Left lung (tissue), 4 donors: ENCODE measurements at regions not wholly inside any gene's neighbourhood (a gene's known extent, or its start where the extent isn't known, plus 50 kb on each side); places are given as distances from the start of the nearest gene placed in this dataset.

Experiments used
- ATAC-seq: fragments of 200-7000 bp; cut with Tn5 transposase; one replicate; pipeline ENCODE4 v1.9.1; 2020; ENCODE audit warnings: moderate library complexity
- DNase-seq, 4 donors: peaks; one replicate each; pipeline ENCODE4 v3.0.0-alpha.2; 2013 to 2020
- H3K27ac ChIP-seq, 2 donors: fragments of 200-600 bp; sonication (generic) in 1 of 2; one replicate each; pipeline versions ENCODE4 v1.5.0 to v1.8.0; 2020 to 2021
- H3K27me3 ChIP-seq, 2 donors: fragments of 200-600 bp; sonication (generic) in 1 of 2; one replicate each; pipeline versions ENCODE4 v1.5.0 to v1.8.0; 2020 to 2021
- H3K36me3 ChIP-seq, 2 donors: fragments of 200-600 bp; sonication (generic) in 1 of 2; one replicate each; pipeline versions ENCODE4 v1.5.0 to v1.8.0; 2020 to 2021
- H3K4me1 ChIP-seq, 2 donors: fragments of 200-600 bp; one replicate each; pipeline ENCODE4 v1.8.0; 2021
- H3K4me3 ChIP-seq, 2 donors: fragments of 200-600 bp; sonication (generic) in 1 of 2; one replicate each; pipeline versions ENCODE4 v1.5.0 to v1.8.0; 2020 to 2021; ENCODE audit warnings: mild to moderate bottlenecking in 1 of 2
- H3K9me3 ChIP-seq, 2 donors: fragments of 200-600 bp; sonication (generic) in 1 of 2; one replicate each; pipeline versions ENCODE4 v1.5.0 to v1.8.0; 2020 to 2021
- CTCF ChIP-seq, 2 donors: fragments of 200-600 bp; sonication (generic) in 1 of 2; IDR thresholded peaks; one replicate each; pipeline versions ENCODE4 v1.5.0 to v1.8.0; 2021; ENCODE audit warnings: antibody characterized with exemption in 2 of 2
- intact Hi-C, 2 donors: fragments of 100-400 bp; cut with DNase I; formaldehyde crosslinking; loops; one replicate each; pipeline versions ENCODE4 v1.11.2 to v1.14.2; 2022
- donor health status: DM: no; HTN: yes; CAD: no.
- donor health status: DM: no; HTN: no; CAD: no.

GRCh38 chr2:223107825-223108224 lies 55.8 kb downstream of the KCNE4 start:
- H3K27ac ChIP-seq = no peak overlapping the region
- TF ChIP-seq CTCF (IDR thresholded peaks at IDR 0.05) = no peak
- ATAC-seq = no peak
- intact Hi-C loops = no loop called here
- H3K27me3 ChIP-seq = no peaks in the 10 kb centered on the region
- H3K36me3 ChIP-seq = no peaks in the 10 kb centered on the region
- H3K4me3 ChIP-seq = no peak overlapping the region
- H3K4me1 ChIP-seq = no peaks in the 10 kb centered on the region
- DNase-seq = no peak
- H3K9me3 ChIP-seq = no peaks in the 10 kb centered on the region

GRCh38 chr2:223108351-223109050 lies 56.5 kb downstream of the KCNE4 start:
- intact Hi-C loops = no loop called here

GRCh38 chr2:223109341-223109740 lies 57.4 kb downstream of the KCNE4 start:
- DNase-seq = no peak
- Histone ChIP-seq H3K9me3 (no peaks in the 10 kb centered on the region), H3K4me1 (no peaks in the 10 kb centered on the region), H3K27ac (no peak overlapping the region), H3K27me3 (no peaks in the 10 kb centered on the region), H3K36me3 (no peaks in the 10 kb centered on the region), H3K4me3 (no peak overlapping the region)
- ATAC-seq = no peak
- intact Hi-C loops = no loop called here
- no peak for TF ChIP-seq CTCF (IDR thresholded peaks at IDR 0.05)

More at GRCh38 chr2:223108351-223109050, 56.5 kb downstream of the KCNE4 start:
- Histone ChIP-seq H3K27ac (no peak overlapping the region), H3K36me3 (no peaks in the 10 kb centered on the region), H3K9me3 (no peaks in the 10 kb centered on the region), H3K4me3 (no peak overlapping the region), H3K27me3 (no peaks in the 10 kb centered on the region), H3K4me1 (no peaks in the 10 kb centered on the region)
- ATAC-seq = no peak
- TF ChIP-seq CTCF (IDR thresholded peaks at IDR 0.05) = no peak
- DNase-seq = no peak

GRCh38 chr2:223113161-223113560 lies 61.2 kb downstream of the KCNE4 start:
- no peak overlapping the region for H3K4me3 ChIP-seq
- ATAC-seq = no peak
- H3K36me3 ChIP-seq = no peaks in the 10 kb centered on the region
- H3K27me3 ChIP-seq = no peaks in the 10 kb centered on the region
- DNase-seq = no peak
- no peaks in the 10 kb centered on the region for H3K9me3 ChIP-seq
- intact Hi-C loops = no loop called here
- H3K4me1 ChIP-seq = no peaks in the 10 kb centered on the region
- H3K27ac ChIP-seq = no peak overlapping the region
- no peak for TF ChIP-seq CTCF (IDR thresholded peaks at IDR 0.05)

GRCh38 chr2:223114170-223114569 lies 62.2 kb downstream of the KCNE4 start:
- no peak overlapping the region for H3K4me3 ChIP-seq
- no peak for TF ChIP-seq CTCF (IDR thresholded peaks at IDR 0.05)
- no peak for DNase-seq
- no peaks in the 10 kb centered on the region for H3K9me3 ChIP-seq
- intact Hi-C loops = no loop called here
- H3K4me1 ChIP-seq = no peaks in the 10 kb centered on the region
- no peak for ATAC-seq
- no peaks in the 10 kb centered on the region for H3K27me3 ChIP-seq
- H3K27ac ChIP-seq = no peak overlapping the region
- no peaks in the 10 kb centered on the region for H3K36me3 ChIP-seq
